Caki2 (cell line): ENCODE measurements at regions not wholly inside any gene's neighbourhood (a gene's known extent, or its start where the extent isn't known, plus 50 kb on each side); places are given as distances from the start of the nearest gene placed in this dataset.

Experiments used
- DNase-seq: peaks from one replicate; pipeline ENCODE4 v3.0.0-alpha.2; 2015; ENCODE audit warnings: low read depth
- in situ Hi-C: cut with HindIII; loops from 2 replicates; pipeline ENCODE4 v1.10.0; 2016; ENCODE audit warnings: low sequenced_read_pairs, low pct_unique_long_range_greater_than_20kb, mixed read lengths

DNA sequence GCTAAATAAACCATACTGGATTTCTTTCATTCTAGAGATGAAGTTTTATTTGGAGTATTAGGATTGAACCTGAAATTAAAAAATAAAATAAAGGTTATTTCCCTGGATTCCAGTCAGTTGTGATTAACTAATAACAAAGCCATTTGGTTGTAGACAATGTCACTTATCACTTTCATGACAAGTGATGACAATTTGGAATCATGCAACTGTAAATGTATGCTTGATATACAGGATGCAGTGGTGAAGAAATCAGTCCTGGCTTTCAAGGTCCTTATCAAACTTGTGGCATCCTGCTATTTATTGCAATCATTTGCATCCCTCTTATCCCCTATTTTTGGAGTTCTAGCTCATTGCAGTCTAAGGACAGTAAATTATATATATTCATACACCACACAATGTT lies 425.2 kb downstream of the CHL1 start:
- DNase-seq: no peak
- in situ Hi-C loops: no loop called here

GRCh38 chr3:622314-622713 lies 425.8 kb downstream of the CHL1 start:
- no peak for DNase-seq
- in situ Hi-C loops: no loop called here

- in situ Hi-C loops: no loop called here
- DNase-seq: no peak
Observed at GRCh38 chr3:623914-624545, 427.5 kb downstream of the CHL1 start.

- peak; percentile 33 for DNase-seq
- in situ Hi-C loops: no loop called here
Observed at GRCh38 chr3:632571-633170, 436.1 kb downstream of the CHL1 start.

- no peak for DNase-seq
- in situ Hi-C loops: no loop called here
Observed at GRCh38 chr3:634511-634910, 437.9 kb downstream of the CHL1 start.

- in situ Hi-C loops: no loop called here
- DNase-seq: no peak
Observed at GRCh38 chr3:635393-635792, 438.8 kb downstream of the CHL1 start.

DNA sequence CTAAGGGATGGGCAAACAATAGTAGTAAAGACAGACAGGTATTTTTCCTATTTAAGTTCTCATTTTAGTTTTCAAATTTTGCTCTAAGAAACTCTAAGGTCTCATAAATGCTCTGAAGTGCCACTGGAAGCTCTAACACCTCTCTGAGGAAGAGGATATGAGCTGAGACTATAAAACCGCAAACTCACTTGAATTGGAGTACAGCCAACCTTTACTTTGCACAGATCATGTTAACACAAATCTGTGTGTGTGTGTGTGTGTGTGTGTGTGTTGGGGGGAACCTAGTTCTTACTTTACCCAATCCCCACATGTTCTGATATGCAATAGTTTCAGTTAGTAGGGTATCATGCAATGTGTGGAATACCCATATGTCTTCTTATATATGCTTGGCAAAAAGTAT lies 446.8 kb downstream of the CHL1 start:
- in situ Hi-C loops: no loop called here
- no peak for DNase-seq

GRCh38 chr3:655824-656223 lies 437.0 kb upstream of the CNTN6 start:
- no peak for DNase-seq
- in situ Hi-C loops: no loop called here

DNA sequence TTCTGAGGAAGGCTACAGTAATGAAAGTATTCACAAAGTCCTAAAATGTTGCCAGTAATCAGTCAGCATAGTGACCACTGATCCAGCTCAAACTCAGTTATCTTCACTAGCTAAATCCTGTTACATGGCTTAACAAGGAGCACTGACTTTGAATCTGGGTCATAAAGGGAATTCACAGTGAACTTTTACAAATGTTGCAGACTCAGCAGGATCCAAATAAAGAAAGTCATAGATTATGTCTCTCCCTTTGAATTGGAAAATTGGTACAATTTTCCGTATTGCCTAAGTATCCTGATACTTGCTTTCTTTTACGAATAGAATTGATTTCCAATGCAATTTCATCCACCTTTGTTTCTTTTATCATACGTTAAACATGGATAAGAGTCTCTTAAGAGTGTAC lies 431.5 kb upstream of the CNTN6 start:
- in situ Hi-C loops: no loop called here

GRCh38 chr3:674116-674515 lies 418.7 kb upstream of the CNTN6 start:
- in situ Hi-C loops: no loop called here
- no peak for DNase-seq

More for the DNA sequence above, 431.5 kb upstream of the CNTN6 start:
- no peak for DNase-seq

DNA sequence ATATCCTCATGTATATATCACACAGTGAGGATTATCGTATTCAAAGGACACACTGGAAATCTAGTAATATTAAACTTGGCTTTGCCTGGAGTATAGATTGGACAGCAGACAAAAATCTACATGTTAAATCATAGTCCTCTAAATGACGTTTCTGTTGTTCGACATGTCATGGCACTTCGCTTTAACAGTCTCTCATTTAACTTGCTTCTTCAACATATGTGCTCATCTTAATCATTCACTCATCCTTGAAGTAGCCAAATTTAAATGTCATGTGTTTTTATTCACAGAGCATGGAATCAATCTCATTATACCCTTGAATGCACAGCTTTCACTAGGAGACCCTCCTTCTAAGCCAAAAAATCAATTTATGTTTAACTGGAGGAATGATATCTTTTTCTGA lies 417.0 kb upstream of the CNTN6 start:
- DNase-seq: no peak
- in situ Hi-C loops: no loop called here

- in situ Hi-C loops: no loop called here
- DNase-seq: no peak
Observed at GRCh38 chr3:683770-684169, 409.1 kb upstream of the CNTN6 start.

- no peak for DNase-seq
- in situ Hi-C loops: no loop called here
Observed at GRCh38 chr3:690770-691169, 402.1 kb upstream of the CNTN6 start.

- in situ Hi-C loops: no loop called here
- DNase-seq: no peak
Observed at GRCh38 chr3:700514-700913, 392.3 kb upstream of the CNTN6 start.

GRCh38 chr3:707041-707440 lies 385.8 kb upstream of the CNTN6 start:
- DNase-seq: no peak
- in situ Hi-C loops: no loop called here

GRCh38 chr3:713006-713621 lies 379.7 kb upstream of the CNTN6 start:
- peak; percentile 41 for DNase-seq
- in situ Hi-C loops: no loop called here

GRCh38 chr3:713947-714620 lies 378.7 kb upstream of the CNTN6 start:
- DNase-seq: no peak
- in situ Hi-C loops: no loop called here

DNA sequence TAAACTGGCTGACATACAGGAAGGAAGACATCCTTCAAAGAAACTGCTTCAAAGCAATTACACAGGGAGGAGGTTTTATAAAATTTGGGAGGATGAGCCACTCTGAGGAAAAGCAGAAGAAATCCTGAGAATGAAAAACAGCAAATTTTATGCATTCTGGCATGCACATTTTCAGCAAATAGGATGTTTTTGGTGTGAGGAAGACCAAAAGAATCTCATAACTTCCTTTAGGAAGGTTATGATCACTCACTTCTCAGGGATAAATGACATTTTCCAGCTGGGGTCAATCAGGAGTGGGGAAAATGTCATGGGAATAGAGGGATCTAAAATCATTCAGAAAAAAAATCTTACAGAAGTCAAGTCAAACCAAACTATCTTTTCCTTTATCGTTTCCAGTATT lies 371.7 kb upstream of the CNTN6 start:
- in situ Hi-C loops: no loop called here
- no peak for DNase-seq

- in situ Hi-C loops: no loop called here
- DNase-seq: no peak
Observed at GRCh38 chr3:732326-732928, 360.4 kb upstream of the CNTN6 start.
